Glomerular endothelial cell (primary cell): ENCODE measurements at regions not wholly inside any gene's neighbourhood (a gene's known extent, or its start where the extent isn't known, plus 50 kb on each side); places are given as distances from the start of the nearest gene placed in this dataset.

Experiments
- DNase-seq: peaks from one replicate; pipeline ENCODE4 v3.0.0-alpha.2; 2011; ENCODE audit warnings: low read depth, low spot score; ENCODE audit errors: extremely low read depth

DNA sequence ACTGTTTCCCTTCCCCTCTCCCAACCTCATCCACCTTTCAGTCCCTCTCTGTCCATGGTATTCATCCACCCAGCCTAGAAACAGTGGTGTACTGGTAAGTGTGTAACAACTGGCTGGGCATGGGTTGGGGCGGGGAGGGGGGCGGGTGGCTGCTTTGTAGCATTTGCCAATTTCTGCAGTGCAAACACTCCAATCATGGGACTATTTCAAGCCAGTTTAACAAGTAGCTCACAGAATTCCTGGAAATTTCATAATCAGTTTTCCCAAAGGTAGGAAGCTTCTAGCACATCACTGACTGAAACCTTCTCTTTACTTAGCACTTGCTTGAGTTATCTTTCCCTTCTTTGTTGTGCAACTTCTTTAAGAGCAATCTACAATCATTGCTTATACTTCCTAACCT, 100.8 kb upstream of the WASF3 start:
- DNase-seq = no peak

DNA sequence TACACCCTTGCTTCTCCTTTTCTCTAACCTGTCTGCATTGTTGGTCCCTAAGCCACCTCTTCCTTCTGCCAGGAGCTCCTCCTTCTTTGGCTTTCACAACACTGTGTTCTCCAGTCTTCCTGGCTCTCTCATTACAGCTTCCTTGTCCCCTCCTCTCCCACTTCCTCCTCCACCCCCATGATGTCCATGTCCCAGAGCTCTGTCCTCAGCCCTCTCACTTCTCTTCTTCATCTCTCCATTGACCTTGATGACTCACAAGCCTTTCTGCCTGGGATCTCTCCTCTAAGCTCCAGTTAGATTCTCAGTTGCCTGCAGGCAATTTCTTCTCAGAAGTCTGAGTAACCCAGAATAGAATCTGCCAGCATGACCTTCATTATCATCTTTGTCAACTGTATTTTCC, 100.3 kb upstream of the WASF3 start:
- no peak for DNase-seq

DNA sequence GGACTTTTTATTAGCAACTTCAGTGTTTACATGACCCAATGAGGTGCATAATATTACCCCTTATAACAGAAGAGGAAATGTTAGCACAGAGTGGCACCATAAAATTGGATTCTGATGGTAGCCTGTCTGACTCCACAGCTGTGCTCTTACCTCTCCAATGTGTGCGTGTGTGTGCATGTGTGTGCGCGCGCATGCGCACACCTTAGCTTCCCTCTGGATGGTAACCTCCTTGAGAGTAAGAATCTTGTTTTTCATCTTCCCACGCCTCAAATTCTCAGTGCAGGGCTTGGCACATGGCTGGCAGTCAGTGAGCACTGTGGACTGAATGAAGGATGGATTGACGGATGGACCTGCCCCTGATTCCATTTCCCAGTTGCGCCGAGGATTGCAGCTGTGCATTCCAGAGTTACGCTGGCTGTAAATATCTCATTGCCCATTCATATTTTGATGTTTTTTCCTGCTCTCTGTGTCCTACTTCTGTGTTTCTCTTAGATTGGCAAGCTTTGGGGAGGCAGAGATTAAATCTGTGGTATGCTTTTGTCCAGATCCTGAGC, 99.2 kb upstream of the WASF3 start:
- DNase-seq = no peak

DNA sequence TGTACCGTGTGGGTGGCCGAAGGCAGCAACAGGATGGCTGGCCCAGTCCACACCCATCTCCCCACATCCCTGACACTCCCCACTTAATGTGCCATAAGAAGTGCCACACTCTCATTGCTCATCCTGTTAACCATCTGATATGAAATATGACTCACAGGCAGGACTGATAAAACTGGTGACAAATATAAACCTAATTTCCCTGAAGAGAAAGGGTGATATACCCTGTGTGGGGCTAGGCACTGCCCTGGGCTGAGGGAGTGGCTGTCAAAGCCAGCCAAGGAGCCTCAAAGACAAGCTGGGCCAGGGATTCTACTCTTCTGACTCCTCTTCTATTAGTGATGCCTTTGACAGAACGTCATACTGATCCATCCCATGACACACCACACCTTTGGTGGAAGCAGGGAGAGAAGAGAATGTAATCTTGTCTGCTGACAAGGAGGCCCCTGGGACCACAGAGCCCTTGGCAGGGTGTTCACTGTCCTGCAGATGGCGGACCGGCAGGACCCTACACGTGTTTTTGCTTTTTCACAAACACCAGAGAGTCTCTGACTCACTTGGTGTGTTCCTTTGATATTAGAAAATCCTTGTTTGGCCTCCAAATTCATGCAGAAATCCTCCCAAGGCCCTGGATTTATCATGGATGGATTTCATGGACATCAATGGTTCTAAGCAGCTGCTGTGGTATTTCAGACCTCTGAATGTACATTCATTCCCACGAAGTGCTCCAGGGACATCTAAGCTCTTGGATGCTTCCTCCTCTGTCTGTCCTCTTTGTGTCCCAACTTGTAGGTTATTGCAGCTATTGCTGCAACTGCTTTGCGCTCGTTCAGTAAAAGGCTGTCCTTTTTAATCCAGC, 98.0 kb upstream of the WASF3 start:
- DNase-seq = no peak

DNA sequence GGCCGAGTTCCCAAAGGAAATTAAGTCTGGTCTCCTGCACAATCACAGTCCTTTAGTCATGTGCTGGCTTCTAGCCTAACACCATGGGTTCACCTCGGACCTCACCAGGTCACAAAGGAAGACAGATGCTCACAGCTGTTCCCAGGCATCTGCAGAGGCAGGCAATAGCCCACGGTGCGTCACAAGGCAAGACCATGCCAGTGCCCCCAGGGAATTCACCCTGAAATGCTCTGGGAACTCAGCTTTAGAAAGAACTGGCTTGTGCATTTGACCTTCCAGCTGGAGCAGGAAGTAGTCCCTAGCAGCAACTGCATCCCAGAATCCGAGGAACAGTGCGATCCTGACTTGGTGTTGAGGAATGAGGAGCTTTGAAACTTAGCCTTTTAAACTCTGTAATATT, 96.8 kb upstream of the WASF3 start:
- DNase-seq = no peak

DNA sequence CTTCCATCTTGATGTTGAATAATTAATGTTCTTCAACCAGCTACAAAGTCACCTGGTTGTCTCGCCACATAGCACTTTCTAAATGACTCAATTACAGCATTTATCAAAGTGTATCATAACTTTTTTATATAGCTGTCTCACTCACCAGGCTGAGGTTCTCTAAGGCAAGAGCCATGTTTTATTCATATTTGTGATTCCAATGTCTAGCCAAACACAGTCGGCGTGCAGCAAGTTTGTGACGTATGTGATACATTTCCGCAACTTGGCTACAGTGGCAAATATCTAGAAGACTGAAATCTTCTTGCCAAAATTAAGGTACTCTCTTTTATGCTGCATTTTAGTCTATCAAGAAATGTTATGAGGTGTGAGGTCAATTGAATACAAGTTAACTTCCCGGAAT, 94.2 kb upstream of the WASF3 start:
- DNase-seq = no peak

DNA sequence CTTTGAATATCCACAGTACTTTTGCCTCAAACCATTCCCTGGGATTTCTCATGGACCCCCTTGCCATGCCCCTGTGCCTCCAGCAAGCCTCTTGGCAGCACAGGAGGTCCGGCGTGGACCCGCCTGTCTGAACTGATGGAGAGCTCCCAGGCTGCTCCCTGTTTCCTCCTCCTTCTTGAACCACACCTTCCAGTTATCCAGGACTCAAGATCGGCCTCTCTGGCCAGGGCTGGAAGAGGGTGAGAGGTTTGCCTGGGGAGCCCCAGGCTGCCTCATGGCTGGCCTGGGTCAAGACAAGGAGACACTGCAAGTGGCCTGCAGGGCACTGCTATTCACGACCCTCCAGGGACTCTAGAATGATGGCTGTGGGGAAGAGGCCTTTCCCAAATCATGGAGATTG, 93.6 kb upstream of the WASF3 start:
- DNase-seq = no peak

DNA sequence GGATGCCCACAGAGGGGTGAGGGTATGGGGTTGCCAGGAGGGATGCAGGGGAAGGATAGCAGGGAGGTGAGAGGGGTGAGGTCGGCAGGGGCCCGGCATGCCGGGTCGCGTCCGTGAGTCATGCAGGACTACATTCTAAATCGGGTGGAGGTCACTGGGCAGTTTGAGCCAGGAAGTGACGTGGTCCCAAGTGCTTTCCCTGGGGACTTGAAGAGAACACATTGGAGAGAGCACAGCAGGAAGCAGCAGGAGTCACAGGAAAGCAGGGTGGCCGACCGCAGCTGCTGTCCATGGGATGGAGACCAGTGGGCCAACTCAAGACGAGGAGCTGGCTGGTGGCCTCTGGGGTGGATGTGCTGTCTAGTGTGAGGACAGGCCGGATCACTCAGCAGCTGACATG, 92.0 kb upstream of the WASF3 start:
- DNase-seq = no peak

DNA sequence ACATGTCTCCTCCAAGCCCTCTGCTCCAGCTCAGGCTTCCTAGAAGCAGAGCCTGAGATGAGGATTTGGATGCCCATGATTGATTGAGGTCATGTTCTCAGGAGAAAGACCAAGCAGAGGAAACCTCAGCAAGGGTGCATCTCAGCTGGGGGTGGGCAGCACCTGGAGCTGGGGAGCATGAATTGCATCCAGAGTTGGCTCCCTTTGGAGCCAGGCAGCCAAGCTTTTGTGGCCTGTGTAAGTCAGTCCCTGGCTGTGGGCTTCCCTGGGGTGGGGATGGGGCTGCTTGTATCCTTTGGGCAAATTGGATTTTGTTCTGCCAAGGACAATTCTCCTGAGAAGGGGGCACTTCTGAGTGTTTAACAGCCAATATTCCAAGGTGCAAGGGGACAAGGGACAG, 91.5 kb upstream of the WASF3 start:
- no peak for DNase-seq

DNA sequence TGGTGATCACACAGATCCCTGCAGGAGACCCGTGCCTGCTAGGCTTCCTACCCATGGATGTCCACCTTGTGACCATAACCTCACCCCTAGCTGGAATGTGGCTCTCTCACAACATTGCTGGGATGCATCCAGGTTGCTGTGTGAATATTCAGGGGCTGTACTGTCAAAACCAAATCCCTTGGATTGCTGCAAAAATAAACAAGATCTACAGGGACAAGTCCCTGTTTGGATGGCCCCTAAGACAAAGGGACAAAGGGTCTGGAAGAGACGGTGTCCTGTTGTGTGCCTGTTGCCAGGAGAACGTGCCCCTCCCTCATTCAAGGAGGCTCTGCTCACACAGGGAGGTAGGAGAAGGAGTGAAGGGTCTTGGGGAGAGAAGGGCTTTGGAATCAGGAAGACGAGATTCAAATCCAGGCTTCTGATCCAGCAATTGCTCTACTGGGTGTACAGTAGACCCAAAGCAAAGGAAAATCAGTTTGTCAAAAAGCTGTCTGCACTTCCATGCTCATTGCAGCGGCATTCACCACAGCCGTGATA, 89.2 kb upstream of the WASF3 start:
- no peak for DNase-seq

DNA sequence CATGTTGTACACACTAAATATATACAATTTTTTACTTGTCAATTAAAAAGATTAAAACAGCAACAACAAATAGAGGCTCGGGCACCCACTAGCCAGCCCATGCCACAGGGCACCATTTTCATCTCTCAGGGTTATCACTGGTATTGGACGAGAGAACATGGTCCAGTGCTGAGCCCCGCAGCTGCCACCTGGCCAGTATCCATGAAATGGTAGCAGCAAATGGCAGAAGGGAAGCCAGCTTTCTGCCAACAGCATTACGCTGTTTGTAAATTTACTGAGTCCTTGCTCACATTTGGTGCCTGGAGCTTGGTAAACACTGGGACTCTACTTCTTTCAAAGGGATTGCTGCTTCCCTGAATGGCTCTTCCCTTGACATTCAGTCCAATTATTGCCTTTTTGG, 87.9 kb upstream of the WASF3 start:
- no peak for DNase-seq

DNA sequence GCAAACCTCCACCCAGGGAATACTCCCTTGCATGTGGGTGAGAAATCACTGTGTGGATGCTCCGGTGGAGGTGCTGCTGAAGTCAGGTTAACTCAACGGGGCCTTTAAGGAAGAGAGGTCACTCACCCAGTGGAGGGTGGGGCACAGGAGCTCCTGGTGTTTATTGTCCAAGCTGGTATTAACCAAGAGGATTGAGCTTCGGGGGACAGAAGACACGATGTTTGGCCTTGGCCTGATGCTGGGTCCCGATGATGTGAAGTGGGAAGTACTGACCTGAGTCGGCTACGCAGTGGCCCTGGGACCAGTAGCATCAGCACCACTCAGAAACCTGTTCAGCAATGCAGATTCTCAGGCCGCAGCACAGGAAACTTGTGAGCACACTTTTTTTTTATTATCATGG, 85.7 kb upstream of the WASF3 start:
- DNase-seq = no peak

DNA sequence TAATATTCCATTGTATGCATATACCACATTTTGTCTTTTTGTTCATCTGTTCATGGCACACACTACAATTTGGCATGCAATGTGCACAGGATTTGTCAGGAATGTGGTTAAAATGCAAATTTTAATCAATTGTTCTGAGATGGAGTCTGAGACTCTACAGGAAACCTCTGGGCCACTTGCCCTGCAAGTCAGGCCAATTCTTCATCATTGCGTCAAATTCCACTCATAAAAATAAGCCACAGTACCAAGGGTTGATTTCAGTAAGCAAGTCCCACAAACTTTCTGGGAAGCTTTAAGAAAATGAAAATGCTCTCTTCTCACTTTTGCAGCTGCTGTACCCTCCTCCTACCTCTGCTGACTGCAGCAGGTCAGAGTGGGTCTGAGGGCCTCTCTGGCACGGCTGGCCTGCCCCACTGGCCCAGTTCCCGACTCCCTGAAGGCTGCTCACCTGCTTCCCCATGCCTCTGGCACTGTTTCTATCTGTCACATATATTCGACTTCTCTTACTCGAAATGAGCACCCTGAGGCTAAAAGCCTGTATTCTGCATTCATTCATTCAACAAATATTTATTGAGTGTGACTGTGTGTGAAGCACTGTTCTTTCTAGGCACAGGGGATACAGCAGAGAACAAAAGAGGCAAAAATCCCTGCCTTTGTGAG, 83.8 kb upstream of the WASF3 start:
- no peak for DNase-seq

DNA sequence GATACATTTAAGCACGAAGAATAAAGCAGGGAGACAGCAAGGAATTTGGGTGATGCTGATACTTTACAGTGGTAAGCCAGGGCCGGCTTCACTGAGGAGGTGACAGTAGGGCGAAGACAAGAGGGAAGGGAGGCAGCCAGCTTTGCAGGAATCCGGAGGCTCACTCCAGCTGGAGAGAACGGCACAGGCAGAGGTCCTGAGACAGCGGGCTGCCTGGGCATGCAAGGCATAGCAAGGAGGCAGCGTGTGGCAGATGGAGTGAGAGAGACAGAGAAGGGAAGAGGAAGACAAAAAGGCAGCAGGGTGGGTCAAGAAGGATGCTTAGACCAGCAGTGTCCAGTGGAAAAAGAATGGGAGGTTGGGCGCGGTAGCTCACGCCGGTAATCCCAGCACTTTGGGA, 83.2 kb upstream of the WASF3 start:
- no peak for DNase-seq

DNA sequence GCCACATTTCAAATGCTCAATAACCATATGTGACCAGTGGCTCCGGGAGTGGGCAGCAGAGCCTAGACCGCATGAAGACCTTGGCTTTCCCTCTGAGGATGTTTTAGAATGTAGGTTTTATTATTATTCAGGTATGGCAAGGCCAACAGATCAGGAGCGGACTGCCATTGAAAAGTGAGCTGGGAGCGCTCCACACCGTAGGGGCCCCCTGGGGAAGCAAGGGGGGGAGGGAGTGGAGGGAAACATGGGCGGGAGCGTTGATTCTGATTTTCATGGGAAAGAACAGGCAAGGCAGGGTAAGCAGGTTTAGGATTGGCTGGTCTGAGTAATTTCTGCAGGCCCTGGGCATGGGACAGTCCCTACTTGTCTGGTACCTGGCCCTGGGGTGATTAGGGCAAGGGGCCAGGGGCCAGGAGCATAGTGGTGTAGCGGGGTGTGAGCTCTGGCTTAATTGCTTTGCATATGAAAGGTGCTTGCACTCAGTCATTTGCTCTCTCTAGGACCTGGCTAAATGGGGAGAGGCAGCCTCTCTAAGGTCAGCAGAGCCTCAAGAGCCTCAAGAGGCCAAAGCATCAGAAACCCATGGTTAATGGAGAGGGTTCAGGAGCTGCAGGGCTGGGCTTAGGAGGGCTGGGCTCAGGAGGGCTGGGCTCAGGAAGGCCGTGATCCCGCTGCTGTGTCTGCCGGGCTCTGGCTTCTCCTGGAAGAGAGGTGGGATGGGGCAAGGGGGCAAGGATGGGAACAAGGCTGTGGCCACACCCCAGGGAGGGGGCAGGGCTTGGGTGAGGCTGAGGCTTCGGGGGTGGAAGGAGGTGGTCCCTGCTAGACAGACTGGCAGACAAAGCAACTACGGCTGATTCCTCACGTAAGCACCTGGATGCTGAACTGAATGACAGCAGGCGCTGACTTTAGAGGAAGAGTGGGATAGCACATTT, 82.0 kb upstream of the WASF3 start:
- DNase-seq = no peak

DNA sequence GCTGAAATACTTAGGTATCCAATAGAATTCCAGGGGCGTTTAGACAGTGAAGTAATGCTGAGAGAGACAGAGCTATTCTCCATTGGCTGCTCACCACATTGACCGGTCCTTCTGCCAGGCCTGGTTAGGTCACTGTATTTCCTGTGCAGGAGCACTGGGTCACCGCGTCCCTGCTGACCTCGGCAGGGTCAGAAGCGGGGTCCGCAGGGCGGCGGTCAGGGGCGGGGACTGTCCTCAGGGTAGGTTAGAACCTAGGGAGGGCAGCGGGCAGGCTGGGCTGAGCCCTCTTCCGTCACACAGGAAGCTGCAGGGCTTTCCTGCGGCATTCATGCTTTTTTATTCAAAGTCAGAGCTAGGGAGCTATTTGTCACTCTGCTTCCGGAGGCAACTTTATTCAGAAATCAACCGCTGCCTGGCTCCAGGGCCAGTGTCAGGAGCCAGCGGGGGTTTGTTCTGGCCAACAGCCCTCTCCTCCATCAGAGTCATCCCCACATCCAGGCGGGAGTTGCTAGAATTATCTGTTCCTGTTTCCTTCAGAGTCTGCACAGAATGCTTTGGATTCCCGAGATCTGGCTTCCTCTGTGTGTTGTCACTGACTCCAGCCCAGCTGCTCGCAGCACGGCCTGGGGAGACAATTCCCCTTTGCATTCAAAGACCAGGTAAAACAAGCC, 81.2 kb upstream of the WASF3 start:
- no peak for DNase-seq

DNA sequence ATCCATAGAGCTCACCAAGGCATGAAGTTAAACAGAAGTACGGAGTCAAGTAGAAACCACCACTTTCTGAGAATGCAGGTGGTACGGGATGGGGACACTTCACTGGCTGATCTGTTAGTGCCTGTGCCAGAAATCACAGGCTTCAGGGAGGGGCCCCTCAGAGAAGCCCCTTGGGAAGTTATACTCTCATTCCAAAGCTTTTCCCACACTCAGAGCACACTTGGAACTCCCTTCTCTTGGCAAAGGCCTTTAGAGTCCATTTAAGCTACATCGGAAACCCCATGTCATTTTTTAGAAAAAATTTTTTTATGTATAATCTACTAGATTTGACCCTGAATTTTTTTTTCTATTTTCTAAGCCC, 80.7 kb upstream of the WASF3 start:
- DNase-seq = no peak

DNA sequence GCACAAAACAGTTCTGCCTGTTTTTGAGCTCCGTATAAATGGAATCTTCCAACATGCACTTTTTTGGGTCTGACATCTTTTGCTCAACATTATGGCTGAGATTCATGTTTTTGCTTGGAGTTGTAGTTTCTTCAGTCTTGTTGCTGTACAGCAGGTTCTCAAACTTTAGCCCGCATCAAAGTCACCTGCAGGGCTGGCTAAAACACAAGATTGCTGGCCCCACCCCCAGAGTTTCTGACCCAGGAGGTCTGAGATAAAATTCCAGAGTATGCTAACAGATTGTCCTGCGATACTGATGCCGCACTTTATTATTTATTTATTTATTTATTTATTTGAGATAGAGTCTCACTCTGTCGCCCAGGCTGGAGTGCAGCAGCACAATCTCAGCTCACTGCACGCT, 79.8 kb upstream of the WASF3 start:
- DNase-seq = no peak

DNA sequence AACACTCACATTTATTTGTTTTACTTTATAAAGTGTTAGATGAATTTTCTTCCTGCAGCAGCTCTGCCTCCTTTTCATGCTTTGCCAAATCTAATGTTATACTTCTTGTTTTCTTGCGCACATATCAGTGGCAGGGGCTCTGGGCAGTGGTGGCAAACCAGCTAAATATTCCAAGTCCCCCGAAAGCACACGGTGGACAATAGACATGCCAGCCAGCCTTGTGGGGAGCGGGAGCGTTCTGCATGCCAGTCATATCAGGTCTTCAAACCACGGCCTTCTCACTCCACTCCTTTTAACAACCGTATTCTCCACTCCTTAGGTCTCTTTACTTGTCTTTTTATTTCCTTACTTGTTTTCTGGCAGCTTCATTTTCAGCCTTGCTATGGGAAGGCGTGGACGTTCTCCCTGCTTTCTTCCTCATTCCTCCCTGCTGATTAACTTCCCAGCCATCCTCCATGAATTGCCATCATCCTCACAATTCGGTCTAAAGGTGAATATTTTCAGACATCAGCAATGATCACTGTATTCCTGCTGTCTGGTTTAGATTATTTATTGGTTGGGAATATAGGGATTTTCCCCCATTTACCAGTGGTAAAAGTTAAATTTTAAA, 77.1 kb upstream of the WASF3 start:
- DNase-seq = no peak
